ENCODE measurements at regions not wholly inside any gene's neighbourhood (a gene's known extent, or its start where the extent isn't known, plus 50 kb on each side); places are given as distances from the start of the nearest gene placed in this dataset.

DNA sequence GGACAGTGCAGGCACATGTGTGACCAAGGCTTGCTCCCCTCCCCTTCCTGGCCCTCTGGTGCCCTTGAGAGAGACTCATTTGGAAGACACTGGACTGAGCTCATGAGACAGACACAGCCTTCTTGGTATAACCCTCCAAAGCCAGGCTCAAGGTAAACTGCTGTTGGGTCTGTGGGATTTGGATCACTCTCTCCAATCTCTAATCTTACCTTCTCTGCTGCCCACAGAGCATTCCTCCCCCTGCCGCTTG, 105.0 kb upstream of the MAMLD1 start:
- DNase-seq (ENCODE audit: low spot score), result no peak
- H3K36me3 ChIP-seq, result no peaks in the 10 kb centered on the region
- H3K27me3 ChIP-seq, result no peaks in the 10 kb centered on the region
- TF ChIP-seq, protein P1, sequence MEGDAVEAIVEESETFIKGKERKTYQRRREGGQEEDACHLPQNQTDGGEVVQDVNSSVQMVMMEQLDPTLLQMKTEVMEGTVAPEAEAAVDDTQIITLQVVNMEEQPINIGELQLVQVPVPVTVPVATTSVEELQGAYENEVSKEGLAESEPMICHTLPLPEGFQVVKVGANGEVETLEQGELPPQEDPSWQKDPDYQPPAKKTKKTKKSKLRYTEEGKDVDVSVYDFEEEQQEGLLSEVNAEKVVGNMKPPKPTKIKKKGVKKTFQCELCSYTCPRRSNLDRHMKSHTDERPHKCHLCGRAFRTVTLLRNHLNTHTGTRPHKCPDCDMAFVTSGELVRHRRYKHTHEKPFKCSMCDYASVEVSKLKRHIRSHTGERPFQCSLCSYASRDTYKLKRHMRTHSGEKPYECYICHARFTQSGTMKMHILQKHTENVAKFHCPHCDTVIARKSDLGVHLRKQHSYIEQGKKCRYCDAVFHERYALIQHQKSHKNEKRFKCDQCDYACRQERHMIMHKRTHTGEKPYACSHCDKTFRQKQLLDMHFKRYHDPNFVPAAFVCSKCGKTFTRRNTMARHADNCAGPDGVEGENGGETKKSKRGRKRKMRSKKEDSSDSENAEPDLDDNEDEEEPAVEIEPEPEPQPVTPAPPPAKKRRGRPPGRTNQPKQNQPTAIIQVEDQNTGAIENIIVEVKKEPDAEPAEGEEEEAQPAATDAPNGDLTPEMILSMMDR (IDR thresholded peaks at IDR 0.05), result no peak
- no peak overlapping the region for H3K27ac ChIP-seq
- no peaks in the 10 kb centered on the region for H3K4me1 ChIP-seq
- no peaks in the 10 kb centered on the region for H3K9me3 ChIP-seq
- no peak overlapping the region for H3K4me3 ChIP-seq

DNA sequence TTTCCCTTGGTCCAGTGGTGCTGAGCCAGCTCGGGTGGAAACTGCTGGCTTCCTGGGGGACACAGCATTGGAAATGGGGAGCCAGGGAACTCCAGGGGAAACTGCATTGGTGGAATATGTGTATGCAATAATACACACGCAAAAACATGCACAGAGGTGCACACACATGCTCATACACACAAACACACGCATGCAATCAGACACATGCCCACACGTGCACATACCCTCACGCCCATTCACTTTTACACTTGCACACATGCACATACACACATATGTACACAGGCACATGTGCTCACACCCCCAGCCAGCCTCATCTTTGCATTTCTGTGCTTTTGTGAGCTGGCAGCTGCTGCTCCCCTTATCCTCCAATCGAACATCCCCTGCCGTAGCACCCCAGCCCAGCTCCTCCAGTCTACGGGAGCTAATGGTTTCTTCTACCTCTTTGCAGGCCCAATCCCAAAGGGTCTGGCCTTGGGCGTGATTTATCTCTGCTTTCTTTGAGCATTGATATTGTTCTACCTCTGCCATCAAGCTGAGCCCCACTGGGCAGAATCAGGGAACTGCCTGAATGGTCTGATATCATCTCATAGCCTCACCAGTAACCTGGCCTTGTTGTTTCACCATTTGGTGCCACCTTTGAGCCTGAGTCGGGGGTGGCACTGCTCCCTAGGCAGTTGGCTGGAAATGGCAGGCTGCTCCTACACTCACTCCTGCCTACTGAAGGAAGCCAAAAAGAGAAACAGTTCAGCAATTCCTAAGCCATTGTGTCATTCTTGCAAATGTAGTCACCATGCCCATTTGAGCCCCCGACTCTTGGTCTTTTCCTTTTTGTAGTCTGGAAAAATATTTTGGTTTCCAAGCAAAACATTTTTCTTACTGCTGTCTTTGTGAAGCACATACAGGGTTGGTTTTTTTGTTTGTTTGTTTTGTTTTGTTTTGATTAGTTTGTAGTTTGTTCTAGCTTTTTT, 104.4 kb upstream of the MAMLD1 start:
- TF ChIP-seq, protein P1 (IDR thresholded peaks at IDR 0.05), result no peak
- Histone ChIP-seq H3K4me1 (no peaks in the 10 kb centered on the region), H3K4me3 (no peak overlapping the region), H3K9me3 (no peaks in the 10 kb centered on the region), H3K27me3 (no peaks in the 10 kb centered on the region), H3K36me3 (no peaks in the 10 kb centered on the region), H3K27ac (no peak overlapping the region)
- DNase-seq (ENCODE audit: low spot score), result peak; percentile 32

DNA sequence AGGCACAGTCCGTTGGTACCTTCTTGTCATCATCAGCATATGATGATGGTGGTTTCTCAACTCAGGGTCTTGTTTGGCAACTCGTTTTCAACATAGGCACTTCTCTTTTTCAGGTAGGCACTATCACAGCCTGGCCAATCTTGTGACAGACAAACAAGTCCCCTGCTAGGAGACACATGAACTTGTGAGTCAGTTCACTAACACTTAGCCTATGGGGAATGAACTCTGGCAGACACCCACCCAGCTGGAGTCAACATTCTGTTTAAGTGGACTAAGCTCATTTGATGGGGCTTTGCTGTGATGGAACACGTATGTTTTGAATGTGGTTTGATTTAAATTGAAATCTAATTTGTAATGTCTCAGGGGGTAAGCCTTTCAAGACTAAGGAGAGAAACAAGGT, 100.7 kb upstream of the MAMLD1 start:
- peak; percentile 7 for DNase-seq (ENCODE audit: low spot score)
- H3K27ac ChIP-seq, result no peak overlapping the region
- H3K36me3 ChIP-seq, result no peaks in the 10 kb centered on the region
- H3K4me1 ChIP-seq, result no peaks in the 10 kb centered on the region
- H3K27me3 ChIP-seq, result no peaks in the 10 kb centered on the region
- TF ChIP-seq, protein P1 (IDR thresholded peaks at IDR 0.05), result no peak
- no peak overlapping the region for H3K4me3 ChIP-seq
- no peaks in the 10 kb centered on the region for H3K9me3 ChIP-seq

DNA sequence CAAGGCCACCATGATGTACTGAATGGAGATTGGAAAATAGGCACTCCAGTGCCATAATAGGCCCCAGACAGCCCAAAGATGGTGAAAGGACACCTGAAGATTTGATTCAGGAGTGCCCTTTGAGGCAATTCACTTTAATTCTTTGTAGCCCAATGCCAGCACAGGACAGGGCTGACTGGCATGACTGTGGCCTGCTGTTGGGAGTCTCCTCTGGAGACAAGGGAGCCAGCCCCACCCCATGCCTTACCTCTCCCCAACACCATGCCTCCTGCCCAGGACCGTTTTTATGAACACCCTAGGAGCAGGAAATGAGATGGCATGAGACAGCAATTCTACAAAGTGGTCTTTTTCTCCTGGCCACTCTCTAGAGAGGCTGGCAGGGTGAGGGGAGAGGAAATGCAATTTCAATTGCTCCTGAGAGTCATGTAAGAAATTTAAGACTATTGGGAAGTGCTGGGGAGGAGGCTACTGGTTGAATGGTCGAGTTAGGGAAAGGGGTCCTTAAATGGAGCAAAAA, 94.2 kb upstream of the MAMLD1 start:
- Histone ChIP-seq H3K27ac (no peak overlapping the region), H3K4me3 (no peak overlapping the region), H3K9me3 (no peaks in the 10 kb centered on the region), H3K4me1 (no peaks in the 10 kb centered on the region), H3K36me3 (no peaks in the 10 kb centered on the region), H3K27me3 (no peaks in the 10 kb centered on the region)
- no peak for DNase-seq (ENCODE audit: low spot score)
- TF ChIP-seq, protein P1 (IDR thresholded peaks at IDR 0.05), result no peak

DNA sequence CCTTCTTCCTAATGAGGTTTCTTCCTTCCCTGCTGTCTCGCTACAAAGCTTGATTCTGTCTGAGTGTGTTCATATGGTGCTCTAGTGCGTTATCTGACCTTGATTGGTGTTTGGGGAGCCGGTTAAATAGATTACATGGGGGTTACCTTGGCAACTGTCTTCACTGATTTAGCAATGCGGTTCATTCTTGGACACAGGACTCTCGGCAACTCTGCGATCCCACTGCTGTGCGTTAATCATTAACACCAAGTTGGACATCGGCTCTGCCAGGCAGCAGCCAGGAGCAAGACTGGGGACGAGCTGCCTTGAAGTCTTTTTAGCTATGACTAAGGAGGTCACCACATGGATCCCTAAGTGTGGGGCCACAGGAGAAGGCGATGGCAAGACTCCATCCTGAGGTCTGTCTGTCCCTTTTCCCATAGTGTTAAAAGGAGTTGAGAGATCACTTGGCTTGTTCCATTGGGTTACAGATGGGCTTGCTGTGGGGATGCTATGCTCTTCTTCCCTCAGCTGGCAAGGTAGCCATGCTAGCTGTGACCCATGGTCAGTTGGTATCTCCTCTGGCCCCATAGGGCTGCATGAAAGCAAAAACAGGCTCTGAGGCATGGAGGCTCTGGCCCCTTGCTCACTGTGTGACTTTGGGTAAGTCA, 93.4 kb upstream of the MAMLD1 start:
- Histone ChIP-seq H3K27me3 (no peaks in the 10 kb centered on the region), H3K4me3 (no peak overlapping the region), H3K27ac (no peak overlapping the region), H3K9me3 (no peaks in the 10 kb centered on the region), H3K4me1 (no peaks in the 10 kb centered on the region), H3K36me3 (no peaks in the 10 kb centered on the region)
- DNase-seq (ENCODE audit: low spot score), result no peak
- TF ChIP-seq, protein P1 (IDR thresholded peaks at IDR 0.05), result no peak
